EH (cell line): ENCODE measurements at regions not wholly inside any gene's neighbourhood (a gene's known extent, or its start where the extent isn't known, plus 50 kb on each side); places are given as distances from the start of the nearest gene placed in this dataset.
"Not testable (repeated sequence)": the region's sequence is repeated elsewhere in the genome, so short reads cannot be mapped to it uniquely, and the experiment has no call there.

Experiments used
- DNase-seq: peaks from one replicate; pipeline ENCODE4 v3.0.0-alpha.2; 2015; ENCODE audit warnings: low read depth

DNA sequence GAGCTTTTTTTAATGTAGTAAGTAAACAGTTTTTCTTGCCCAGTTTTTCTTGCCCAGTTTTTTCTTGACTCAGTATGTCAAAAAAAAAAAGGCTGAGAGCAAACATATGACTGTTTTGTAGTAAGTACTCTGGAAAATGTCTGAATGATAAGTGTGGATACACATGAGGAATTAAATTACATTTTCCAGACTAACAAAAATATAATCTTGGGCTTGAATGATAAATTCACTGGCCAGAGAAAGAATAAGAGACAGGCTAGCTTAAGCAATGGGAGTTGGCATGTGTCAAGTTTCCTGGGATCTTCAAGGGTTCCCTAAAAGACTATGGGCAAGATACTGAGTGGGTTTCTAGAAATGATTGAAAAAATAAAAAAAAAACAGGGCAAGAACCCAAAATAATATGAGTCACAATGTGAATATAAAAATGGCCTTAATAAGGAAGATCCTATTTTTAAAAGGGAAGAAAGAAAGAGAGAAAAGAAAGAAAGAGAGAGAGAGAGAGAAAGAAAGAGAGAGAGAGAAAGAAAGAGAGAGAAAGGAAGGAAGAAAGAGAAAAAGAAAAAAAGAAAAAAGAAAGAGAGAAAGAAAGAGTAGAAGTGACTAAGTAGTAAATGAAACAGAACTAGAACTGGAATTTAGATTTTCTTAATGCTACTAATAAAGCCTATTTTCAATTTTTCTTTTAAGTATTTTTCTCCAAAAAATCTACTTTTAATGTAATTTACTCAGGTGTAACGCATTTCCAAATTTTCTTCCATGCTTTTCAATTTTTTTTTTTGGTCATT, 60.2 kb downstream of the TFPI2 start:
- DNase-seq = no peak

GRCh38 chr7:93828260-93828659, 62.3 kb downstream of the TFPI2 start:
- DNase-seq = no peak

DNA sequence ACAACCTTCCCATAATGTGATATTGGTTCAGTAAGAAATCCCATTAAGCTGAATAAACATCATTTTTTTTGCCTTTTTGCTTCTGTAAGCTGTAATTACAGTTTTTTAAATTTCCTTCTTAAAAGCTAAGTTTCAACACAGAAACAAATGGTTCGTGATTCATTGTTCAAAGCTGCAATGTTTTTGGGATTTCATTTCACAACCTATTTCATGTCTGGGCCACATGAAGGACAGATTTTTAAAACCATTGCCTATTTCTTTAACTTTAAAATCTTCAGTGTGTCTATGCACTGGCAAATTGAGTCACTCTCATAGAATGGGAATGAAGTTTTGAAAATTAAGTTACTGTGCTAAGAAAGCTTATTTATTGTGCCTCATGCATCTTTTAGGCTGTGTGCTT, 66.9 kb downstream of the TFPI2 start:
- no peak for DNase-seq

- DNase-seq = no peak
Observed at GRCh38 chr7:93821463-93821862, 69.1 kb downstream of the TFPI2 start.

DNA sequence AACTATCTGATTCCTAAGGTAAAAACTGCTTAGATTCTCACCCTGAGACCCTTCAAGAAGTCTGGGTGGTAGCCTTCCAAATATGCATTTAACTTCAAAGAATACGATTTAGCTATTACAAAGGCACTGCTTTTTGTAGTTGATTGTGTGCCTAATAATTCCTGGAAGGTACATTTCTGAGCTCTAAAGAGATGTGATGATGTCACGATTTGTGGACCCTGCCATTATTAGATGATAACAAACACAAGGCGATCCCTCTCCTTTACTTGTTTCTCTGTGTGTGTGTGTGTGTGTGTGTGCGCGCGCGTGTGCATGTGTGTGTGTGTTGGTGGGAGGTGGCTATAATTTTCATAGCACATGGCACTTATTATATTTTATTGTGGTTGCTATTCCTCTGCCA, 70.9 kb downstream of the TFPI2 start:
- no peak for DNase-seq

GRCh38 chr7:93817526-93817925, 73.0 kb downstream of the TFPI2 start:
- DNase-seq = peak; percentile 2

DNA sequence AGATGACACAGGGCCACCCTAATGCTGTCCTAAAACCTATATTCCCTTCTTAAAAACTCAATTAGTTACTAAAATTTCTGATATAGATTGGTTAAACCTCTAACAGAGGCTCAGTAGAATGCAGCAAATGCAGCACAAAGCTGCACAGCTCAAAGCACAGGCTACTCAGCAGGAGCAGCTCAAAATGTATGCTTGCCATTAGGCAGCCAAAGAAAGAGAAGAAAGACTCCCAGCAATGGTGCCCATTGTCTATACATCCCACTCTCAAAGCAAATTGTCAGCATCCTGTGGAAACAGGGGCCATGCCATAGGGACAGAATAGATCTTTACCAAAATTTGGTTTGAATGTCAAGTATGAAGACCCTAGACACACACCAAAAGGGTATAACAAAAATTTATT, 73.5 kb downstream of the TFPI2 start:
- no peak for DNase-seq

DNA sequence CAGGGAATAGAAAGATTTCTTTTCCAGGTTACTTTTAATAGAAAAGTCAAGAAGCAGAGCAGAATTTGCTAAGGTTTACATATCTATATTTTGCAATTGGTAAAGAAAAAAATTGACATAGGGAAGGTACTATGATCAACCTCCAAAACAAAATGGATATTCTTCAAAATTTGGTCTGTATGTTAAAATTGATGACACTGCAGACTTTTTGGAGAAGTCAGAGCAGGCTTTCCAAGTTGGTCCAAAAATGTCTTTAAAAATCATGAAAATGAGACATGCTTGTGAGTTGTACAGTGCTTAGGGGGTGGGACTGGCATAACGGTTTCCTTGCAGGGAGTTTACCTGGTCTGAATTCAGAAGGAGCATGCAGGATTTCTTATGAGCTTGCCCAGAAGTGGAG, 77.0 kb downstream of the TFPI2 start:
- no peak for DNase-seq

- no peak for DNase-seq
Observed at GRCh38 chr7:93812061-93812460, 78.5 kb downstream of the TFPI2 start.

GRCh38 chr7:93811198-93811597, 79.4 kb downstream of the TFPI2 start:
- DNase-seq = no peak

DNA sequence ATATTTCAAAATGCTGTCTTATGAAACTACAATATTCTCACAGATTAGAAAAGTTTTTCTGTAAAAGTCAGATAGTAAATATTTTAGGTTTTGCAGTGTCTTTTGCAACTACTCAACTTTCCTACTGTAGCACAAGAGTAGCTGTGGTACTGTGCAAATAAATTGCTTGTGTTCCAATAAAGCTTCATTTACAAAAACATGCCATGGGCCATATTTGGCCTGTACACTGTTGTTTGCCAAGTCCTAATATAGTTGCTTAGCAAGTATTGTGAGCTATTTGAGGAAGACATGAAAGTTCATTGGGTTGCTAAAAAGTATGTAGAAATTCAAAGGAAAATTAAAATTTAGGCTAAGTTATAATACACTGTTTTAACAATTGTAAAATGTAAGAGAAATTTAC, 80.0 kb downstream of the TFPI2 start:
- no peak for DNase-seq

DNA sequence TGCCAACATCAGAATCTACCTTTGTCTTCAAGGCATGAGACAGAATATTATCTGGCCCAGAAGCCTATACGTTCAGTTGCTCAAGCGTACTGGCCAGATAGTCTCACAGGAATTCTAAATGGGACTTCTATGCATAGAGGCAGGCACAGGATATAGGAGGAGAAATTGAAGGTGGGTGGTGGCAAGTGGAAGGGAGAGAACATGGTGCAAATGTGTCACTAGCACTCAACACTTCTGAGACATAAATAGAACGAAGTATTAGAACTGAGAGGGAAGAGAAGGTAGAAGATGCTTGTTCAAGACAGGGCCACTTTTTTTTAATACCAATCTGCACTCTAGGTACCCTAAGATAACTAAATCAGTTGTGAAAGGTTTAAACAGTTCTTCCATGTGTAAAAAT, 85.8 kb downstream of the TFPI2 start:
- DNase-seq = no peak

GRCh38 chr7:93799750-93800357, 90.7 kb downstream of the TFPI2 start:
- DNase-seq = peak; percentile 21

GRCh38 chr7:93793084-93793697, 97.4 kb downstream of the TFPI2 start:
- not testable (repeated sequence) for DNase-seq

DNA sequence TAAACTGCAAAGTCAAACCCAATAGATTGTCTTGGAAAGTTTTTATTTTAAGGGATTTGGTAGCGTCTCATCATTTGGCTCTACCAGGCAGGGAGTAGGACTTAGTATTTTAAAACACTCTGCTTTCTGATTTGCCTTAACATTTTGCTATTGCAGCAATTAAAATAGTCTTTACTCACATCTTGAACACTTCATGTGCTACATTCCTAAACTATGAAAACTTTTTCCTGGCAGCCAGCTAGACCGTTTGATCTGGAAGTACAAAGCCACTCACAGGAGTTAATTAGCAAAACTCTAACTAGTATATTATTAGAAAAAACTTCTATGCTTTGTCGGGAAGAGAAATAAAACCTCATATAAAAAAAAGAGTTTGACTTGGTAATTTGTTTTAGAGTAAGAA, 111.4 kb downstream of the TFPI2 start:
- no peak for DNase-seq

DNA sequence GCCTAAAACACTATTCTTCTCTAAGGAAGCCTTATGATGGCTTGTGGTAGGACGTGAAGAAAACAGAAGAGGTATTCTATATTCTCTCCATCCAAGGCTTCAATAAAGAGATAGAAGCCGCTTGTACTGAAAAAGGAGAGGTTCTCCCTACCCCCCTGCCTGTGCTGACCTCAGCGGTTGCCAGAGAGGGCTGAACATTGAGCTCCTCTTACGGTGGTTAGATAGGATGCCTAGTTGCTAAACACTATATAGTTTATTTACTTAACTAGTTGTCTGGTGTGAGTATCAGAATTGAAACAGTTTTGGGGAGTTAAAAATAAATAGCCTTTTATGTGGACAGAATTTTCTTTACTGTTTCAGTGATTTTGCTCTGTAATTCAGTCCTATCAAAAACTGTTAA, 112.2 kb downstream of the TFPI2 start:
- DNase-seq = no peak

GRCh38 chr7:93773446-93773845, 117.1 kb downstream of the TFPI2 start:
- DNase-seq = no peak

- DNase-seq = no peak
Observed at GRCh38 chr7:93765475-93765874, 125.1 kb downstream of the TFPI2 start.

DNA sequence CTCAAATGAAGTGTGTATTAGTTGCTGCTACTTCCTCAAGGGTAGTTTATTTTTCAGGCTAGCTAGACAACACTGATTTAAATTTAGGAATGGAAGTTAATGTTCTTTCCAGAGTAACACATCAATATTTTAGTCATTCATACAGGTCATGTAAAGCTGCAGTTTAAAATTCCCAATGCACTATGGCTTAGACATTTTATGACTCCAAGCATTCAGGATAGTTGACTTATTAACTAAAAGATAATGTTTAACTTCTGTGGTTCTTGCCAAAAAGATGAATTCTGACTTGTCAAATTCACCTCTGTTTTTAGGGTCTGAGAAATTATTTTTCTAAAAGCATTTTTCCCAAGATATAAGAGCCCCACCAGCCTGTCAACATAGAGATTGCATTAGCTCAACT, 131.9 kb downstream of the TFPI2 start:
- no peak for DNase-seq

DNA sequence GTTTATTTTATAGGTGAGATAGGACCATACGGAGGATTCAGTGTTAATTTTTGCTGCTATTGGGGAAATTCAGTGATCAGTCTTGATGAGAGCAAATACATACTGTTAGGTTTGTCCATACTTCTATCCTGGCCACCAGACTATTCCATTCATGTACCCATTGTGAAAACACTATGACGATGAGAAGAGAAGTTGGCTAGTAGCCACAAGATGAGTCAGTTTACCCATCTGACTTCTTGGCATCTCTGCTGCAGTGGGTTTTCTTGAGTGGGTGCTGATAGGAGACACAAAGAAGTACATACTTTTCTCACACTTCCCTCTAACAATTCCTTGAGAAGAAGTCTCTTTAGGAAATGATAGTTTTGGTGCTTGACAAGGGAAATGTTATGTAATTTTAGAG, 133.1 kb downstream of the TFPI2 start:
- DNase-seq = peak; percentile 2

- DNase-seq = no peak
Observed at GRCh38 chr7:93756890-93757289, 133.7 kb downstream of the TFPI2 start.

- no peak for DNase-seq
Observed at GRCh38 chr7:93751421-93751820, 139.1 kb downstream of the TFPI2 start.

DNA sequence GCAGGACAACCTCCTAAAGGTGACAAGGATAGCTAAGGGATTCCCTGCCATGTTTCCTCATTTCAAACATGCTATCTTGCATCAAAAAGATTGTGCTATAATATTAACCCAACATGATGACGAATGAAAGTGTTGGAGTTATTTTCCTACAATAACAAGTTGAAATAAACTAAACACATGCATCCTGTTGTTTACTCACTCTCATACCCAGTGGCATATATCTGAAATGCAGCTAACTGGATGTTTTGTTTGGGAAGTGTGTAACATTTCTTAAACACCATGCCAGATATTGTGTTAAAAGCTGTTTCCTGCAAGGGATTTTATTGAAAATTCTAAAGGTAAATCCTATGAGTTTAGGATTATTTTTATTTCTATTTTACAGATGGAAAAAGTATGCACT, 139.6 kb downstream of the TFPI2 start:
- no peak for DNase-seq

- no peak for DNase-seq
Observed at GRCh38 chr7:93747019-93747418, 143.5 kb downstream of the TFPI2 start.
